ACC112 (cell line): ENCODE measurements at regions not wholly inside any gene's neighbourhood (a gene's known extent, or its start where the extent isn't known, plus 50 kb on each side); places are given as distances from the start of the nearest gene placed in this dataset.
A peak's percentile ranks its signal among the peaks of the same experiment; 100 is the strongest.
"Not testable (repeated sequence)": the region's sequence is repeated elsewhere in the genome, so short reads cannot be mapped to it uniquely, and the experiment has no call there.

Experiments
- H2AFZ ChIP-seq: fragments of 200-600 bp; sonication (generic); one replicate; pipeline ENCODE4 v1.6.0; 2017; ENCODE audit warnings: antibody characterized with exemption, low read length; ENCODE audit not compliant: unreplicated experiment
- H3K27ac ChIP-seq: fragments of 200-600 bp; sonication (generic); 2 replicates; pipeline ENCODE4 v1.5.1; 2014; ENCODE audit warnings: low read depth, mild to moderate bottlenecking, antibody characterized with exemption, low read length, moderate library complexity
- H3K27me3 ChIP-seq: fragments of 200-600 bp; sonication (generic); 2 replicates; pipeline ENCODE4 v1.6.1; 2014; ENCODE audit warnings: mild to moderate bottlenecking, antibody characterized with exemption, low read length, moderate library complexity, mixed read lengths; ENCODE audit not compliant: insufficient read depth
- H3K36me3 ChIP-seq: fragments of 200-600 bp; sonication (generic); 2 replicates; pipeline ENCODE4 v1.6.1; 2016; ENCODE audit warnings: mild to moderate bottlenecking, antibody characterized with exemption, low read length, moderate library complexity, mixed read lengths; ENCODE audit not compliant: insufficient read depth
- H3K4me1 ChIP-seq: fragments of 200-600 bp; sonication (generic); one replicate; pipeline ENCODE4 v1.6.1; 2016; ENCODE audit warnings: low read length, mixed read lengths; ENCODE audit not compliant: insufficient read depth, unreplicated experiment, control insufficient read depth
- H3K4me3 ChIP-seq: fragments of 200-600 bp; sonication (generic); 2 replicates; pipeline ENCODE4 v1.5.1; 2014; ENCODE audit warnings: mild to moderate bottlenecking, low read depth, low read length
- H3K79me2 ChIP-seq: fragments of 200-600 bp; sonication (generic); one replicate; pipeline ENCODE4 v1.6.0; 2016; ENCODE audit warnings: low read length; ENCODE audit not compliant: control insufficient read depth, unreplicated experiment, insufficient read depth

DNA sequence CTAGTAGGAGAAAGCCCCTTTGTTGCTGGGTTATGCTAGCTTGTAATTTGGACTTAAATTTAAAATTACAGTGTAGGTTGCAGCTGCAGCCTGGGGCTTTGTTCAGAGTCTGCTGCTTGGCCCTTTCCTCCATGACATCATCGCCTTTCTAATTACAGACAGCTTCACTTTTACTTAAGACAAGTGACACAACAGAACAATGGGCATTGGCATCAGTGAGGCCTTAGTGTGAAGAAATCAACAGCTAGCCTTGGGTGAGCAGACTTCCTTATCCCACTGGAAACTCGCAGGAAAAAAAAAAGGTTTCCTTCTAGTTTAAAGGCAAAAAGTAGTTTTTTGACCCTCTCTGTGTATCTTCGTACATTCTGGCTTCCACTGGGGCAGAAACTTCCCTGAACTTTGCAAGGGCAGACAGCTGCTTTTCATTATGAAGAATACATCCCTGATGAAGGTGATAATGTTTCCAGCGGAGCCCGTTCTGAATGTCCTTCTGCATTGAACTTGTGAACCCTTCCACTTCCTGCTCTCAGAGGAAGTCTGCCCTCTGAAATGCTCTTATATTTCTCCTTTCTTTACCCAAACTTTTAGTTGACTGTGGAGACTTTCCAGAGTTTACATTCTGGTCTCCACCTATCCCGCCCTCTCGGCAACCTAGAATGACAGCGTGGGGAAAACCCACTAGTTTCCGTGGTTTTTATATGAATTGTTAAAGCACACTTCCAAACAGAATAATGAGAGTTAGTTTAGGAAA is 123.2 kb upstream of the FAM9C start:
- Histone ChIP-seq H3K27me3 (no peaks in the 10 kb centered on the region), H3K4me1 (peaks cover 23% of the 10 kb centered on the region), H3K27ac (no peak overlapping the region), H3K4me3 (no peak overlapping the region), H2AFZ (peak overlapping the region; percentile 81), H3K36me3 (no peaks in the 10 kb centered on the region), H3K79me2 (no peaks in the 10 kb centered on the region)

DNA sequence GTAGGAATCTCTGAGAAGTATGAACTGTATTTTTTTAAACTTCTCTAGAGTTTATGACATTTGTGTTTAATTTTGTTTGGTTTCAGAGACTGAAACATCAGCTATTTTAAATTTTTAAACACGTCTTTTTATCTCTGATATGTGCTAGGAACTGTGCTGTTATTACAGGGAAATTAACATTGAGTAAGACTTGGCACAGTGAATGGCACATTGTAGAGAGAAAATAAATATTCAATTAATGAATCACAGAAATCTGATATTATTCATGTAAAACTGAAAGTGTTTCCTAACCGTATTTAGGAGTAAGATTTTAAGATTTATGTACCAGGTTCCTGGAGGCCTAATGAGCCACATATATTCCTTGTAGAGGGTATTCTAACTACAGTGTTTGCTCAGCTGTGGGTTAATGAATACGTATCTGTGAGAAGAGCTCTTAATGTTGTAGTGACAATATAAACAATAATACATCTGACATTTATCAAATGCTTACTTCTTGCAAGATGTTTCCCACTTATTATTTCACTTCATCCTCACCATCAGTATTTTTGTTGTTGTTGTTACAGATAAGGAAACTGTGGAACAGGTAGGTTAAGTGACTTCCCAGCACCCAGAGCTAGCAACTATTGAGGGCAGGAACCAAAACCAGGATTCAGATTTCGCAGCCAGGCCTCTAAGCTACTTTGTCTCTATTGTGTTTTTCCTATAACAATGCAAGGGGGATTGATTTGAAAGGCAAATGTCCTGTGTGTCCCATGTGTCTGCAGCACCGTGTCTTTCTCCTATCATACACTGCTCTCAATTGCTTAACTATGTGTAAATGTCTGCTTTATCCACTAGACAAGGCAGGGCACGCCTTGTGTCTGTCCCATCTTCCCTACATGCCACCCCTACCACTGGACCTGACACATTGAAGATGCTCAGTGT is 121.1 kb upstream of the FAM9C start:
- Histone ChIP-seq H3K36me3 (no peaks in the 10 kb centered on the region), H3K79me2 (no peaks in the 10 kb centered on the region), H3K4me1 (peaks cover 30% of the 10 kb centered on the region), H3K4me3 (peak overlapping the region; percentile 55), H2AFZ (peak overlapping the region; percentile 84), H3K27me3 (no peaks in the 10 kb centered on the region), H3K27ac (peak overlapping the region; percentile 27)

DNA sequence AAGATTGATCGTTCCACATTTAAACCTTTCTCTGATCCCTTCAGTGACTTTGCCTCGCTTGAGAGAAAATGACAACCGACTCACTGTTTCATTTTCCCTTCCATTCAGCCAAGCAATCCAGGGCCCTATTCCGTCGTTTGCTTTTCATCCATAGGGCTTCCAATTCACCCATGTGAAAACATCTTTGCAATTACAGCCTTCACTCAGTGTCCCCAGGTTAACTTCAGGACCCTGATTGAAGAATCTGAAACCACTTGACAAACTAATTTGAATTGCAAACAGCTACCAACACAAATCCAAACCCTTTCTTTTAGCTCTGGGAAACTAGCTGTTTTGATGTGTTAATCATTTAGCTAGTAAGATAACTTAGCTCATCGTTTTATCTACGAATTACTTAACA is 120.2 kb upstream of the FAM9C start:
- H3K4me3 ChIP-seq = no peak overlapping the region
- H3K36me3 ChIP-seq = no peaks in the 10 kb centered on the region
- H3K27me3 ChIP-seq = no peaks in the 10 kb centered on the region
- peak overlapping the region; percentile 84 for H2AFZ ChIP-seq
- no peaks in the 10 kb centered on the region for H3K79me2 ChIP-seq
- H3K27ac ChIP-seq = peak overlapping the region; percentile 27; the same call in 1 of the 2 replicates
- peaks cover 31% of the 10 kb centered on the region for H3K4me1 ChIP-seq

DNA sequence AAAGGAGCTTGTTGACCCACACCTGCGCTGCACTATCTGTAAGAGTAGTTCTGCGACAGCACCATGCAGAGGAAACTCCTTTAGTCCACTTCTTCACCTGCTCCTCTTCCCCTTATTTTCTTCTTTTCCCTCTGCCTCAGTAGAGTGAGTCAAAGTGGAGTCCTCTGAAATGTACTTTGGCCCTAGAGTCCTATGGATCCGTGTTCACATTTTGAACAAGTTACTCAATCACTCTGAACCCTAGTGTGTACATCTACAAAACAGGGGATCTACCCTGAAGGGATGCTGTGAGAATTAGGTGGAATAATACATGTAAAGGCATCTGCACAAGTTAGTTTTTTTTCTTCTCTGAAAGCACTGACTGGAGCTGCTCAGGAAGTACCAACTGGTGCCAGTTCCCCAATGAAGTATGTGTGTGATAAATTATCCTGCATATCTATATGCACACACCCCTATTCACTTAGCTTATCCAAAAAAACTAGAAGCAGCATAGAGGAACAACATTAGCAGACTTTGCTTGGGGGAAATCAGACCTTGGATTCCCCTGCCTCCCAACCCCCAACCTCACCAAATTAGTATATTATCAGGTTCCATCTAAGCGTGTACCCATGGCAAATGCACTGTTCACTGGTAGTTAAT is 118.5 kb upstream of the FAM9C start:
- H3K36me3 ChIP-seq = no peaks in the 10 kb centered on the region
- H3K4me1 ChIP-seq = peaks cover 29% of the 10 kb centered on the region
- no peak overlapping the region for H3K27ac ChIP-seq
- H2AFZ ChIP-seq = no peak overlapping the region
- no peaks in the 10 kb centered on the region for H3K27me3 ChIP-seq
- H3K4me3 ChIP-seq = no peak overlapping the region
- H3K79me2 ChIP-seq = no peaks in the 10 kb centered on the region

DNA sequence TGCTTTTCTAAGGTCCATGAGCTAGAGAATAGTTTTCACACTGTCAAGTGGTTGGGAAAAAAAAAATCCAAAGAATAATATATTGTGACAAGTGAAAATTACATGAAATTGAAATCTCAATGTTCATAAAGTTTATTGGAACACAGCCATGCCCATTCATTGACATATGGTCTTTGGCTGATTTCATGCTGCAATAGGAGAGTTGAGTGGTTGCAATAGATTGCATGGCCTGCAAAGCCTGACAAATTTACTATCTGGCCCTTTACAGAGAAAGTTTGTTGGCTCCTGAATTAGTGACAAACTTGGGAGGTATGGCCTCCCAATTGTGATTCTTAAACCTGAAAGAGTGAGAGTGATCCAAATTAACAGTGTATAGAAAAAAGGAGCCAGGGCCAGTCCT is 115.5 kb upstream of the FAM9C start:
- Histone ChIP-seq H3K27ac (no peak overlapping the region), H3K4me1 (peaks cover 14% of the 10 kb centered on the region), H3K79me2 (no peaks in the 10 kb centered on the region), H3K27me3 (no peaks in the 10 kb centered on the region), H3K4me3 (no peak overlapping the region), H2AFZ (no peak overlapping the region), H3K36me3 (no peaks in the 10 kb centered on the region)

DNA sequence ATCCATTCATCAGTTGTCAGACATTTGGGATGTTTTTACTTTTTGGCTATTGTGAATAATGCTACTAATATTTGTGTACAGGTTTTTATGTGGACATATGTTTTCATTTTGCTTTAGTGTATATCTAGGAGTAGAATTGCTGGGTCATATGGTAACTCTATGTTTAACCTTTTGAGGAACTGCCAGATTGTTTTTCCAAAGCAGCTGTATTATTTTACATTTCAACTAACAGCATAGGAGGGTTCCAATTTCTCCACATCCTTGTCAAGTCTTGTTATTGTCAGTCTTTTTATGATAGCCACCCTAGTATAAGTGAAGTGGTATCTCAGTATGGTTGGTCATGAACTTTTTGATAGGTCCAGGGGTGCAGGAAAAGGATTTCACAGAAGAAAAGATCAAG is 114.5 kb upstream of the FAM9C start:
- H3K79me2 ChIP-seq = no peaks in the 10 kb centered on the region
- H3K4me3 ChIP-seq = no peak overlapping the region
- no peaks in the 10 kb centered on the region for H3K36me3 ChIP-seq
- H3K4me1 ChIP-seq = peaks cover 11% of the 10 kb centered on the region
- no peak overlapping the region for H3K27ac ChIP-seq
- H2AFZ ChIP-seq = no peak overlapping the region
- H3K27me3 ChIP-seq = no peaks in the 10 kb centered on the region

DNA sequence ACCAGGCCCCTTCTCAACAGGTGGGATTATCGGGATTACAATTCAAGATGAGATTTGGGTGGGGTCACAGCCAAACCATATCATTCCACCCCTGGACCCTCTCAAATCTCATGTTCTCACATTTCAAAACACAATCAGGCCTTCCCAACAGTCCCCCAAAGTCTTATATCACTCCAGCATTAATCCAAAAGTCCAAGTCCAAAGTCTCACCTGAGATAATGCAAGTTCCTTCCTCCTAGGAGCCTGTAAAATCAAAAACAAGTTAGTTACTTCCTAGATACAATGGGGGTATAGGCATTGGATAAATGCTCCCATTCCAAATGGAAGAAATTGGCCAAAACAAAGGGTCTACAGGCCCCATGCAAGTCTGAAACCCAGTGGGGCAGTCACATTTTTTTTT is 111.1 kb upstream of the FAM9C start:
- not testable (repeated sequence) for H3K4me3 ChIP-seq, H2AFZ ChIP-seq, H3K79me2 ChIP-seq, H3K36me3 ChIP-seq, H3K27ac ChIP-seq, H3K4me1 ChIP-seq, H3K27me3 ChIP-seq

DNA sequence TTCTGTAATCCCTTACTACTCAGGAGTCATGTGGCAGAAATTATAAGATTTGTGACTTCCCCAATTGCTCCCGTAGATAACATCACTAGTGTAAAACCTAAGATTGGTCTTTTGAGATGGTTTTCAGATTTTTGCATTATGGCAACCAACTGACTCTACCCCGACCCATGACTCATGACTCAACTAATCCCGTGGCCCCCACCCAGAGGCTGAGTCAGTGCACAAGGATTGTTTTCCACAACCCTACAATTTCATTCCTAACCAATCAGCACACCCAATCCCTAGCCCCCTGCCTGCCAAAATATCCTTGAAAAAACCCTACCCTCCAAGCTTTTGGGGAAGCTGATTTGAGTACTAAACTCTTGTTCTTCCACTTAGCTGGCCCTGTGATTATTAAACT is 109.4 kb upstream of the FAM9C start:
- peak overlapping the region; percentile 37; the same call in 1 of the 2 replicates for H3K27ac ChIP-seq
- H3K79me2 ChIP-seq = no peaks in the 10 kb centered on the region
- peaks cover 3% of the 10 kb centered on the region for H3K4me1 ChIP-seq
- H3K36me3 ChIP-seq = no peaks in the 10 kb centered on the region
- no peak overlapping the region for H3K4me3 ChIP-seq
- no peaks in the 10 kb centered on the region for H3K27me3 ChIP-seq
- H2AFZ ChIP-seq = no peak overlapping the region

DNA sequence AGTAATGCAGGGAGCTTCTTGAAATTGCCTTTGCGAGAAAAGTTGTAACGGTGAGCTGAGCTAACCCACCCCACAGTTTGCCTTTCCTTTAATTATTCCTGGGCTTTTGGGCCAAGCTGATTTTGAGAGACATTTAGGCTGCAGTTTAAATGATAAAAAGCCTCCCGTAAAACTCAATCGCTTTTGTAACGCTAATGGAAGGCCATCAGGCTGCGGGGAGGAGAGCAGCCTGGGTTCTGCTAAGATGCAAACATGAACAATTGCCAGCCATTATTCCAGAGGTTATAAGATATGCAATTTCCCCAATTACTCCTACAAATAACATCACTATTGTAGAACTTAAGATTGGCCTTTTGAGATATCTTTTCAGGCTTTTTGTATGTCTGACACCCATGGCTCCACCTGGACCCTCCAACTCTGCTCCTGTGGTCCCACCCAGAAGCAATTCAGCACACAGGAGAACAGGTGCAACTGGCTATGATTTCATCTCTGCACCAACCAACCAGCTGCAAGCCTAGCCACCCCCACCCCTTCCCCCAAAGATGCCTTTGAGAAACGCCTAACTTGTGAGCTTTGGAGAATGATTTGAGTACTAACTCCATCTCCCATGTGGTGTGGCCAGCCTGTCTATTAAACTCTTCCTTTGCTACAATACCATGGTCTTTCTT is 108.2 kb upstream of the FAM9C start:
- Histone ChIP-seq H3K4me1 (peaks cover 3% of the 10 kb centered on the region), H3K27ac (no peak overlapping the region), H3K36me3 (no peaks in the 10 kb centered on the region), H3K4me3 (no peak overlapping the region), H3K27me3 (no peaks in the 10 kb centered on the region), H3K79me2 (no peaks in the 10 kb centered on the region), H2AFZ (no peak overlapping the region)

DNA sequence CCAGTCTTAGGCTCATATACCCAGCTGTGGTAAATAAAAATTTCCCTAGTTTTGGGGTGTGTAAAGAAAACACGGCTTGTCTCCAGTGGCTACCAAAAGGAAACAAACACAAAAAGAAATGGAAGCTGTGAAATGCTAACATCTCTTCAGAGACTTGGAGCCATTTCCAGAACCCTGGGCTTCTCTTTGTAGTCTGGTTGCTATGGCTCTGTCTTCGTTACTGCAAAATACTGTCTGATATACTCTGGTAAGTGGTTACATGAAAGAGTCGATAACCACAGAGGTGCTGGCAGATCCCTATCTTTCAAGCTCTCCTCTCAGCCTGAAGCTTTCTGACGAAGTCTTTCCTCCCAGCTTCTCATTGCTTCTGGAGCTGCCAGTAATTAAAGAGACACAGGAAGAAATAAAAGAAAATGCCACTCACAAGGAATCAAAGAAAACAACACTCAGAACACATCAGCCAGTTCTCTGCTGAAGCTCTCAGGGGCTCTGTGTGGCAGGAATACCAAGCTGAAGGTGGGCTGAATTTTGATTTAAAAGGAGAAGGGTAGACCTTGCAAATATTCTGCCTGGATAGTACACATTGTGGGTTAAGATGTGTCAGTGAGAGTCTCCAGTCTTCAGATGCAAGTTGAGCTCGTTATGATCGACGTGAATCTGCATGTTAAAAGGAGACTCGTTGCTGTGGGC is 107.6 kb upstream of the FAM9C start:
- no peaks in the 10 kb centered on the region for H3K36me3 ChIP-seq
- no peaks in the 10 kb centered on the region for H3K79me2 ChIP-seq
- no peak overlapping the region for H3K4me3 ChIP-seq
- peak overlapping the region; percentile 32 for H2AFZ ChIP-seq
- no peak overlapping the region for H3K27ac ChIP-seq
- H3K27me3 ChIP-seq = no peaks in the 10 kb centered on the region
- H3K4me1 ChIP-seq = peaks cover 3% of the 10 kb centered on the region
